Keratinocyte (primary cell): ENCODE measurements at regions not wholly inside any gene's neighbourhood (a gene's known extent, or its start where the extent isn't known, plus 50 kb on each side); places are given as distances from the start of the nearest gene placed in this dataset.

ENCODE experiments used
- DNase-seq: peaks from one replicate; pipeline ENCODE4 v3.0.0-alpha.2; 2011; ENCODE audit warnings: low read depth, missing footprints, low spot score
- FAIRE-seq: peaks from 2 replicates; lab custom pipeline; 2011; peaks lifted over from hg19 to GRCh38; lab: Jason Lieb, UNC
- H2AFZ ChIP-seq: 2 replicates; pipeline ENCODE4 v1.6.0; 2012; ENCODE audit warnings: low read length, control low read depth, inconsistent platforms; ENCODE audit not compliant: control insufficient read depth
- H3K27ac ChIP-seq: 2 replicates; pipeline ENCODE4 v1.5.1; 2011; ENCODE audit warnings: low read length; ENCODE audit not compliant: control insufficient read depth, insufficient read depth
- H3K27me3 ChIP-seq: 3 replicates; pipeline ENCODE4 v1.6.0; 2011; ENCODE audit warnings: low read length; ENCODE audit not compliant: control insufficient read depth, insufficient read depth; ENCODE audit errors: extremely low read depth
- H3K36me3 ChIP-seq, 2 experiments: 2 replicates in 1 of 2; 3 replicates in 1 of 2; pipeline ENCODE4 v1.5.1; 2011; ENCODE audit warnings: low read length in 2 of 2, mild to moderate bottlenecking in 1 of 2; ENCODE audit not compliant: control insufficient read depth in 2 of 2, insufficient read depth in 2 of 2; ENCODE audit errors: extremely low read depth in 1 of 2
- H3K4me1 ChIP-seq: 3 replicates; pipeline ENCODE4 v1.5.1; 2011; ENCODE audit warnings: low read length; ENCODE audit not compliant: control insufficient read depth, insufficient read depth; ENCODE audit errors: extremely low read depth
- H3K4me2 ChIP-seq: 3 replicates; pipeline ENCODE4 v1.6.0; 2011; ENCODE audit warnings: low read depth, low read length; ENCODE audit not compliant: control insufficient read depth, insufficient read depth; ENCODE audit errors: extremely low read depth
- H3K4me3 ChIP-seq, 3 experiments: fragments of 200-600 bp in 1 of 3; sonication (generic) in 1 of 3; 2 replicates in 2 of 3; 3 replicates in 1 of 3; pipeline ENCODE4 v1.5.1; 2011 to 2016; ENCODE audit warnings: low read length in 3 of 3, mild to moderate bottlenecking in 3 of 3, control low read depth in 2 of 3, inconsistent platforms in 1 of 3, low read depth in 1 of 3, mixed read lengths in 1 of 3, mixed run types in 1 of 3, moderate library complexity in 1 of 3; ENCODE audit not compliant: control insufficient read depth in 2 of 3, insufficient read depth in 2 of 3; ENCODE audit errors: extremely low read depth in 1 of 3
- H3K79me2 ChIP-seq: 2 replicates; pipeline ENCODE4 v1.6.0; 2012; ENCODE audit warnings: low read length; ENCODE audit not compliant: control insufficient read depth, insufficient read depth
- H3K9ac ChIP-seq: 3 replicates; pipeline ENCODE4 v1.6.0; 2011; ENCODE audit warnings: low read length; ENCODE audit not compliant: control insufficient read depth, insufficient read depth; ENCODE audit errors: extremely low read depth
- H3K9me1 ChIP-seq: 3 replicates; pipeline ENCODE4 v1.6.0; 2011; ENCODE audit warnings: low read length; ENCODE audit not compliant: control insufficient read depth, insufficient read depth; ENCODE audit errors: extremely low read depth
- H3K9me3 ChIP-seq: 2 replicates; pipeline ENCODE4 v1.5.1; 2012; ENCODE audit warnings: low read depth, low read length; ENCODE audit not compliant: control insufficient read depth
- H4K20me1 ChIP-seq: 3 replicates; pipeline ENCODE4 v1.6.0; 2011; ENCODE audit warnings: low read length; ENCODE audit not compliant: control insufficient read depth, insufficient read depth; ENCODE audit errors: extremely low read depth
- CTCF ChIP-seq, 3 experiments: IDR thresholded peaks in 1 of 3; conservative IDR thresholded peaks in 1 of 3; optimal IDR thresholded peaks in 1 of 3; 2 replicates in 2 of 3; 3 replicates in 1 of 3; pipeline versions ENCODE3 to v1.5.1; 2011; ENCODE audit warnings: low read length in 3 of 3, mild to moderate bottlenecking in 3 of 3, moderate library complexity in 2 of 3, control low read depth in 1 of 3, inconsistent platforms in 1 of 3; ENCODE audit not compliant: insufficient read depth in 2 of 3; ENCODE audit errors: extremely low read depth in 1 of 3
- EZH2 ChIP-seq: IDR thresholded peaks from one replicate; pipeline ENCODE4 v1.6.1; 2012; ENCODE audit warnings: inconsistent platforms, mild to moderate bottlenecking, low read length, moderate library complexity
- dilution Hi-C: fragments of 300-500 bp; cut with MboI; formaldehyde crosslinking; loops from one replicate; pipeline ENCODE4 v1.7.0; 2020; ENCODE audit warnings: low sequenced_read_pairs; ENCODE audit not compliant: extremely low pct_ligation_motif_present

GRCh38 chrX:125646195-125646594, 326.5 kb downstream of the TEX13C start:
- no peak for DNase-seq
- H3K4me1 ChIP-seq = no peaks in the 10 kb centered on the region
- dilution Hi-C loops = no loop called here
- no peaks in the 10 kb centered on the region for H3K36me3 ChIP-seq
- H3K4me3 ChIP-seq = no peak overlapping the region
- H2AFZ ChIP-seq = no peak overlapping the region
- no peaks in the 10 kb centered on the region for H4K20me1 ChIP-seq
- no peaks in the 10 kb centered on the region for H3K27me3 ChIP-seq
- no peak for FAIRE-seq
- H3K79me2 ChIP-seq = no peaks in the 10 kb centered on the region
- no peaks in the 10 kb centered on the region for H3K9me3 ChIP-seq
- no peak overlapping the region for H3K4me2 ChIP-seq
- no peak overlapping the region for H3K27ac ChIP-seq
- no peaks in the 10 kb centered on the region for H3K9me1 ChIP-seq
- TF ChIP-seq CTCF (optimal IDR thresholded peaks at IDR 0.05 in 1 of 3, IDR thresholded peaks at IDR 0.05 in 1 of 3, conservative IDR thresholded peaks at IDR 0.05 in 1 of 3; ENCODE audit: extremely low read depth in 1 of 3, insufficient read depth in 2 of 3, low read length in 3 of 3) (peak in 2 of 3 experiments; percentile 24 to 66), EZH2 (no peak)
- no peak overlapping the region for H3K9ac ChIP-seq

- no peak overlapping the region for H3K4me2 ChIP-seq
- H3K79me2 ChIP-seq = no peaks in the 10 kb centered on the region
- H3K4me3 ChIP-seq = no peak overlapping the region
- H2AFZ ChIP-seq = no peak overlapping the region
- H3K27me3 ChIP-seq = no peaks in the 10 kb centered on the region
- FAIRE-seq (no peak), DNase-seq (no peak)
- no peak overlapping the region for H3K9ac ChIP-seq
- H3K27ac ChIP-seq = no peak overlapping the region
- TF ChIP-seq CTCF (optimal IDR thresholded peaks at IDR 0.05 in 1 of 3, IDR thresholded peaks at IDR 0.05 in 1 of 3, conservative IDR thresholded peaks at IDR 0.05 in 1 of 3; ENCODE audit: extremely low read depth in 1 of 3, insufficient read depth in 2 of 3, low read length in 3 of 3) (no peak), EZH2 (no peak)
- dilution Hi-C loops = no loop called here
- H3K9me3 ChIP-seq = no peaks in the 10 kb centered on the region
- H4K20me1 ChIP-seq = no peaks in the 10 kb centered on the region
- H3K9me1 ChIP-seq = no peaks in the 10 kb centered on the region
- no peaks in the 10 kb centered on the region for H3K36me3 ChIP-seq
- H3K4me1 ChIP-seq = no peaks in the 10 kb centered on the region
Observed at GRCh38 chrX:125651426-125651825, 331.8 kb downstream of the TEX13C start.
